Prostate gland (tissue), 2 donors: ENCODE measurements at regions not wholly inside any gene's neighbourhood (a gene's known extent, or its start where the extent isn't known, plus 50 kb on each side); places are given as distances from the start of the nearest gene placed in this dataset.

Experiments used
- POLR2A ChIP-seq: fragments of 450-650 bp; IDR thresholded peaks from one replicate; pipeline ENCODE4 v1.6.1; 2016; ENCODE audit warnings: antibody characterized with exemption, mild to moderate bottlenecking
- POLR2AphosphoS5 ChIP-seq: sonication (generic); formaldehyde crosslinking; IDR thresholded peaks from one replicate; pipeline ENCODE4 v1.6.1; 2017; ENCODE audit warnings: antibody characterized with exemption
- TF ChIP-seq, protein P1 (sequence below), 4 experiments: fragments of 200-600 bp in 2 of 4; fragments of 450-650 bp in 2 of 4; sonication (generic) in 2 of 4; IDR thresholded peaks; 1 replicate in 3 of 4; 2 replicates in 1 of 4; pipeline ENCODE4 v1.5.1; 2016 to 2019; ENCODE audit warnings: antibody characterized with exemption in 4 of 4, mild to moderate bottlenecking in 2 of 4, moderate library complexity in 2 of 4

GRCh38 chr5:86814315-86814714 is 196.6 kb downstream of the COX7C start:
- TF ChIP-seq POLR2AphosphoS5, result no peak
- TF ChIP-seq, protein P1, sequence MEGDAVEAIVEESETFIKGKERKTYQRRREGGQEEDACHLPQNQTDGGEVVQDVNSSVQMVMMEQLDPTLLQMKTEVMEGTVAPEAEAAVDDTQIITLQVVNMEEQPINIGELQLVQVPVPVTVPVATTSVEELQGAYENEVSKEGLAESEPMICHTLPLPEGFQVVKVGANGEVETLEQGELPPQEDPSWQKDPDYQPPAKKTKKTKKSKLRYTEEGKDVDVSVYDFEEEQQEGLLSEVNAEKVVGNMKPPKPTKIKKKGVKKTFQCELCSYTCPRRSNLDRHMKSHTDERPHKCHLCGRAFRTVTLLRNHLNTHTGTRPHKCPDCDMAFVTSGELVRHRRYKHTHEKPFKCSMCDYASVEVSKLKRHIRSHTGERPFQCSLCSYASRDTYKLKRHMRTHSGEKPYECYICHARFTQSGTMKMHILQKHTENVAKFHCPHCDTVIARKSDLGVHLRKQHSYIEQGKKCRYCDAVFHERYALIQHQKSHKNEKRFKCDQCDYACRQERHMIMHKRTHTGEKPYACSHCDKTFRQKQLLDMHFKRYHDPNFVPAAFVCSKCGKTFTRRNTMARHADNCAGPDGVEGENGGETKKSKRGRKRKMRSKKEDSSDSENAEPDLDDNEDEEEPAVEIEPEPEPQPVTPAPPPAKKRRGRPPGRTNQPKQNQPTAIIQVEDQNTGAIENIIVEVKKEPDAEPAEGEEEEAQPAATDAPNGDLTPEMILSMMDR (IDR thresholded peaks at IDR 0.05), result no peak
- no peak for TF ChIP-seq POLR2A
